SK-N-SH (cell line): ENCODE measurements at regions not wholly inside any gene's neighbourhood (a gene's known extent, or its start where the extent isn't known, plus 50 kb on each side); places are given as distances from the start of the nearest gene placed in this dataset.

Source experiments
- CTCF ChIA-PET: fragments of 300-600, 350-600 bp; formaldehyde crosslinking; extraction: SDS; loops from one replicate; lab custom pipeline; 2021; lab: Yijun Ruan, JAX
- POLR2A ChIA-PET: fragments of 350-600 bp; sonication (Branson Sonifier 250); formaldehyde crosslinking; extraction: SDS; loops from one replicate; lab custom pipeline; 2020; ENCODE audit warnings: antibody characterized with exemption, inconsistent platforms; lab: Yijun Ruan, JAX
- DNase-seq: peaks from one replicate; pipeline ENCODE4 v3.0.0; 2012
- H2AFZ ChIP-seq: fragments of 200-600 bp; sonication (generic); 2 replicates; pipeline ENCODE4 v1.8.1; 2016; ENCODE audit warnings: antibody characterized with exemption, mild to moderate bottlenecking, low read depth
- H3F3A ChIP-seq: fragments of 200-600 bp; sonication (generic); replicated peaks from 2 replicates; pipeline ENCODE3; 2016; ENCODE audit warnings: antibody characterized with exemption, mild to moderate bottlenecking; ENCODE audit not compliant: insufficient read depth
- H3K27ac ChIP-seq, 2 experiments: fragments of 200-500 bp in 1 of 2; fragments of 200-600 bp in 1 of 2; sonication (Bioruptor generic) in 1 of 2; sonication (generic), shearing (Covaris generic) in 1 of 2; 2 replicates each; pipeline versions ENCODE4 v1.5.1 to v1.6.1; 2014 to 2016; ENCODE audit warnings: low read depth in 2 of 2, inconsistent platforms in 1 of 2, low read length in 1 of 2, mild to moderate bottlenecking in 1 of 2, mixed read lengths in 1 of 2
- H3K27me3 ChIP-seq: fragments of 200-600 bp; sonication (generic), shearing (Covaris generic); 2 replicates; pipeline ENCODE4 v1.6.1; 2016; ENCODE audit warnings: mixed run types; ENCODE audit not compliant: insufficient read depth
- H3K36me3 ChIP-seq, 2 experiments: fragments of 200-500 bp in 1 of 2; fragments of 200-600 bp in 1 of 2; sonication (Bioruptor generic) in 1 of 2; sonication (generic) in 1 of 2; replicated peaks in 1 of 2; 2 replicates each; pipeline versions ENCODE3 to v1.5.1; 2014 to 2016; ENCODE audit warnings: low read length in 1 of 2, mild to moderate bottlenecking in 1 of 2; ENCODE audit not compliant: insufficient read depth in 2 of 2, control insufficient read depth in 1 of 2
- H3K4me1 ChIP-seq, 2 experiments: fragments of 200-500 bp in 1 of 2; fragments of 200-600 bp in 1 of 2; sonication (Bioruptor generic) in 1 of 2; sonication (generic), shearing (Covaris generic) in 1 of 2; 2 replicates each; pipeline versions ENCODE4 v1.5.1 to v1.6.1; 2014 to 2016; ENCODE audit warnings: low read depth in 1 of 2, low read length in 1 of 2, mixed run types in 1 of 2; ENCODE audit not compliant: insufficient read depth in 2 of 2, control insufficient read depth in 1 of 2
- H3K4me2 ChIP-seq: fragments of 200-600 bp; sonication (generic), shearing (Covaris generic); 2 replicates; pipeline ENCODE4 v1.6.1; 2017; ENCODE audit warnings: mixed run types
- H3K4me3 ChIP-seq, 2 experiments: fragments of 200-500 bp in 1 of 2; fragments of 200-600 bp in 1 of 2; sonication (Bioruptor generic) in 1 of 2; sonication (generic), shearing (Covaris generic) in 1 of 2; 2 replicates each; pipeline versions ENCODE4 v1.5.1 to v1.8.1; 2014 to 2016; ENCODE audit warnings: low read depth in 2 of 2, inconsistent platforms in 1 of 2, low read length in 1 of 2, mild to moderate bottlenecking in 1 of 2, mixed read lengths in 1 of 2, moderate library complexity in 1 of 2
- H3K79me2 ChIP-seq: fragments of 200-600 bp; sonication (generic); 2 replicates; pipeline ENCODE4 v1.8.1; 2017; ENCODE audit warnings: mild to moderate bottlenecking; ENCODE audit not compliant: insufficient read depth
- H3K9ac ChIP-seq: fragments of 200-600 bp; sonication (generic); 2 replicates; pipeline ENCODE4 v1.6.1; 2017; ENCODE audit warnings: mixed run types
- H3K9me2 ChIP-seq: fragments of 200-600 bp; sonication (generic); 2 replicates; pipeline ENCODE4 v1.6.1; 2017; ENCODE audit warnings: mixed run types
- H3K9me3 ChIP-seq: fragments of 200-600 bp; sonication (generic); 2 replicates; pipeline ENCODE4 v1.6.1; 2017; ENCODE audit warnings: mixed run types, mild to moderate bottlenecking, moderate library complexity
- H4K20me1 ChIP-seq: fragments of 200-600 bp; sonication (generic); 2 replicates; pipeline ENCODE4 v1.6.1; 2017; ENCODE audit warnings: mild to moderate bottlenecking, mixed run types; ENCODE audit not compliant: insufficient read depth
- CHD2 ChIP-seq: fragments of 150-350 bp; IDR thresholded peaks from 2 replicates; pipeline ENCODE4 v1.6.1; 2018; ENCODE audit warnings: low read length; ENCODE audit not compliant: partially characterized antibody
- ELF1 ChIP-seq: IDR thresholded peaks from 2 replicates; pipeline ENCODE4 v1.4.0; 2012
- EP300 ChIP-seq, 2 experiments: IDR thresholded peaks; 2 replicates each; pipeline versions ENCODE4 v1.4.0 to v1.6.1; 2012; ENCODE audit warnings: borderline replicate concordance in 1 of 2, low read depth in 1 of 2, low read length in 1 of 2
- EZH2phosphoT487 ChIP-seq: fragments of 200-600 bp; sonication (generic); IDR thresholded peaks from 2 replicates; pipeline ENCODE4 v1.6.1; 2017; ENCODE audit warnings: low read depth, mixed run types, mild to moderate bottlenecking, antibody characterized with exemption, moderate library complexity, borderline replicate concordance
- FOSL2 ChIP-seq: IDR thresholded peaks from 2 replicates; pipeline ENCODE4 v1.4.0; 2012; ENCODE audit warnings: low read depth, mild to moderate bottlenecking, moderate library complexity, borderline replicate concordance
- FOXM1 ChIP-seq: IDR thresholded peaks from 2 replicates; pipeline ENCODE4 v1.4.0; 2012; ENCODE audit warnings: low read depth, mild to moderate bottlenecking
- GATA2 ChIP-seq: sonication (generic); formaldehyde crosslinking; IDR thresholded peaks from 2 replicates; pipeline ENCODE4 v1.5.0; 2020; ENCODE audit warnings: mild to moderate bottlenecking, missing genetic modification reagents
- MEF2A ChIP-seq: IDR thresholded peaks from 2 replicates; pipeline ENCODE4 v1.4.0; 2012; ENCODE audit warnings: low read depth, borderline replicate concordance
- NFIC ChIP-seq: IDR thresholded peaks from 2 replicates; pipeline ENCODE4 v1.4.0; 2012; ENCODE audit warnings: borderline replicate concordance
- NRF1 ChIP-seq: IDR thresholded peaks from 2 replicates; pipeline ENCODE4 v1.6.1; 2012; ENCODE audit warnings: low read depth, mild to moderate bottlenecking, low read length
- RAD21 ChIP-seq: IDR thresholded peaks from 2 replicates; pipeline ENCODE4 v1.6.1; 2012; ENCODE audit warnings: mild to moderate bottlenecking, low read length
- RCOR1 ChIP-seq: fragments of 150-350 bp; IDR thresholded peaks from 2 replicates; pipeline ENCODE4 v1.6.1; 2017; ENCODE audit warnings: antibody characterized with exemption, low read length
- RXRA ChIP-seq: IDR thresholded peaks from 2 replicates; pipeline ENCODE4 v1.4.0; 2012; ENCODE audit warnings: low read depth, mild to moderate bottlenecking, borderline replicate concordance
- TAF1 ChIP-seq: IDR thresholded peaks from 2 replicates; pipeline ENCODE4 v1.6.1; 2012; ENCODE audit warnings: low read depth, mild to moderate bottlenecking, low read length, moderate library complexity, borderline replicate concordance
- TCF12 ChIP-seq: IDR thresholded peaks from 2 replicates; pipeline ENCODE4 v1.4.0; 2012
- WGBS: methylation state at CpG from one replicate; pipeline ENCODE4 v1.1.6; 2017; ENCODE audit warnings: low lambda C conversion rate; 5-methylcytosine and 5-hydroxymethylcytosine counted together
- TF ChIP-seq, protein P1 (sequence below): fragments of 150-350 bp; IDR thresholded peaks from 2 replicates; pipeline ENCODE4 v1.6.1; 2016; ENCODE audit warnings: mild to moderate bottlenecking, low read depth, low read length
- TF ChIP-seq, protein P2 (sequence below): IDR thresholded peaks from 2 replicates; pipeline ENCODE4 v1.4.0; 2012; ENCODE audit warnings: low read depth, borderline replicate concordance
- TF ChIP-seq, protein P3 (sequence below): IDR thresholded peaks from 2 replicates; pipeline ENCODE4; 2012
- TF ChIP-seq, protein P4 (sequence below): fragments of 200-600 bp; sonication (generic); IDR thresholded peaks from 2 replicates; pipeline ENCODE4 v1.6.1; 2017; ENCODE audit warnings: antibody characterized with exemption, mild to moderate bottlenecking, moderate library complexity

DNA sequence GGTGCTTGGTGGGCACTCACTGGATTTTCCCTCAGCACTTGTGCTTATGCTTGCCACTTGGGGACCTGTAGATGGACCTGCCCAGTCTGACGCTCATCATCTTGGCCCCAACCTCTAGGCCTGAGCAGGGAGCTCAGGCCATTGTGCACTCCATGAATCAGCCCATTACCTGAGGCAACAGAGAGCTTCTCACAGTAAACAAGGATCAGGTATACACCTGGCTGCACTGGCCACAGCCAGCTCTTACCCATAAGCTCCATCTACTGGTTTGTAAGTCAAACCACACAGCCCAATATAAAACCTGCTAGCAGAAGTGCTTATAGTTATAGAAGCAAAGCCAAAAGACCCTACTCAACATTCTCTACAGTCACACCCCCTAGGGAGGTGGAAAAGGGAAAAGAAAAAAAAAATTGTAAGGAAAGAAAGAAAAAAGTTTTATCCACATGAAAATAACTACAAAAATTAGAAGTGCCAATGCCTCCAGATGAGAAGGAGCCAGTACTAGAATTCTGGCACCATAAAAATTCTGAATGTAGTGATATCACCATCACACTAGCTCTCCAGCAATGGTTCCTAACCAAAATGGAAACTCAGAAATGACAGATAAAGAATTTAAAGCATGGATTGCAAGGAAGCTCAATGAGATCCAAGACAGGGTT, 87.8 kb upstream of the CDH5 start:
- POLR2A ChIA-PET = no interaction called here
- TF ChIP-seq RXRA (no peak), TAF1 (no peak), ELF1 (no peak), MEF2A (no peak), EZH2phosphoT487 (no peak), GATA2 (CRISPR knock-in tag) (no peak)
- TF ChIP-seq, protein P1, sequence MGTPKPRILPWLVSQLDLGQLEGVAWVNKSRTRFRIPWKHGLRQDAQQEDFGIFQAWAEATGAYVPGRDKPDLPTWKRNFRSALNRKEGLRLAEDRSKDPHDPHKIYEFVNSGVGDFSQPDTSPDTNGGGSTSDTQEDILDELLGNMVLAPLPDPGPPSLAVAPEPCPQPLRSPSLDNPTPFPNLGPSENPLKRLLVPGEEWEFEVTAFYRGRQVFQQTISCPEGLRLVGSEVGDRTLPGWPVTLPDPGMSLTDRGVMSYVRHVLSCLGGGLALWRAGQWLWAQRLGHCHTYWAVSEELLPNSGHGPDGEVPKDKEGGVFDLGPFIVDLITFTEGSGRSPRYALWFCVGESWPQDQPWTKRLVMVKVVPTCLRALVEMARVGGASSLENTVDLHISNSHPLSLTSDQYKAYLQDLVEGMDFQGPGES = no peak
- TF ChIP-seq, all 33 proteins: peak for 0
- CTCF ChIA-PET = interaction anchor here (1.2 to 4.1 kb wide), 2 partner anchors 9 to 65 kb away, joined by 3 to 40 read pairs; no protein-coding TSS in a partner anchor
- H3K9me3 ChIP-seq = no peaks in the 10 kb centered on the region
- H3K27me3 ChIP-seq = no peaks in the 10 kb centered on the region
- no peaks in the 10 kb centered on the region for H4K20me1 ChIP-seq
- H3K79me2 ChIP-seq = no peaks in the 10 kb centered on the region
- H3K36me3 ChIP-seq = no peaks in the 10 kb centered on the region
- H3K4me1 ChIP-seq = no peaks in the 10 kb centered on the region; a peak in 1 of 4 replicates
- H3K9ac ChIP-seq = no peak overlapping the region
- no peak overlapping the region for H3K4me3 ChIP-seq
- no peak overlapping the region for H3K27ac ChIP-seq
- no peaks in the 10 kb centered on the region for H3F3A ChIP-seq
- no CpG with 5 or more reads among the region's 1 CpG for WGBS
- H2AFZ ChIP-seq = no peak overlapping the region
- no peak for DNase-seq
- no peak overlapping the region for H3K4me2 ChIP-seq
- no peaks in the 10 kb centered on the region for H3K9me2 ChIP-seq

DNA sequence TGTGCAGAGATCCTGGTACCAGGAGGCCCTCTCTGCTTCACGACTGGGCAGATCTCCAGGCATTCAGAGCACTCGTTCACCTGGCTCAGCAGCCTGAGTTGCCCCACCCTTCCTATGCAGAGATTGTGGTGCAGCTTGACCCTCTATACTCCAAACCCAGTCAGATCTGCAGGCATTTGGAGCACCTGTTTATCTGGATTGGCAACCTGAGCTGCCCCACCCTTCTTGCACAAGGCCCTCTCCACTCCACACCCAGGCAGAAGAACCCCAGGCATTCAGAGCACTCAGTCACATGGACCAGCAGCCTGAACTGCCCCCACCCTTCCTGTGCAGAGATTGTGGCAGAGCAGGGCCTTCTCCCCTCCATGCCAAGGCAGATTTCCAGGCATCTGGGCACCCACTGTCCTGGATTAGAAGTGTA, 88.4 kb upstream of the CDH5 start:
- no peaks in the 10 kb centered on the region for H3F3A ChIP-seq
- H3K79me2 ChIP-seq = no peaks in the 10 kb centered on the region
- no peak overlapping the region for H3K4me3 ChIP-seq
- H4K20me1 ChIP-seq = no peaks in the 10 kb centered on the region
- H3K9me3 ChIP-seq = no peaks in the 10 kb centered on the region
- no peaks in the 10 kb centered on the region for H3K9me2 ChIP-seq
- H3K27ac ChIP-seq = no peak overlapping the region
- H3K4me1 ChIP-seq = no peaks in the 10 kb centered on the region; a peak in 1 of 4 replicates
- no peaks in the 10 kb centered on the region for H3K36me3 ChIP-seq
- H3K4me2 ChIP-seq = no peak overlapping the region
- CTCF ChIA-PET = interaction anchor here (0.6 to 4.1 kb wide), 2 partner anchors 9 to 65 kb away, joined by 3 to 40 read pairs; no protein-coding TSS in a partner anchor
- no CpG with 5 or more reads among the region's 2 CpGs for WGBS
- DNase-seq = no peak
- no peaks in the 10 kb centered on the region for H3K27me3 ChIP-seq
- no peak overlapping the region for H2AFZ ChIP-seq
- H3K9ac ChIP-seq = no peak overlapping the region
- POLR2A ChIA-PET = no interaction called here
- TF ChIP-seq FOXM1 (no peak), ELF1 (no peak), RCOR1 (no peak), CHD2 (no peak), EP300 (IDR thresholded peaks at IDR 0.05; ENCODE audit: borderline replicate concordance in 1 of 2, low read depth in 1 of 2, low read length in 1 of 2) (no peak), NFIC (no peak), TCF12 (no peak), TAF1 (no peak), MEF2A (no peak), RAD21 (no peak), FOSL2 (no peak), NRF1 (no peak)
- TF ChIP-seq, protein P2, sequence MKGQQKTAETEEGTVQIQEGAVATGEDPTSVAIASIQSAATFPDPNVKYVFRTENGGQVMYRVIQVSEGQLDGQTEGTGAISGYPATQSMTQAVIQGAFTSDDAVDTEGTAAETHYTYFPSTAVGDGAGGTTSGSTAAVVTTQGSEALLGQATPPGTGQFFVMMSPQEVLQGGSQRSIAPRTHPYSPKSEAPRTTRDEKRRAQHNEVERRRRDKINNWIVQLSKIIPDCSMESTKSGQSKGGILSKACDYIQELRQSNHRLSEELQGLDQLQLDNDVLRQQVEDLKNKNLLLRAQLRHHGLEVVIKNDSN = no peak
- TF ChIP-seq, protein P3, sequence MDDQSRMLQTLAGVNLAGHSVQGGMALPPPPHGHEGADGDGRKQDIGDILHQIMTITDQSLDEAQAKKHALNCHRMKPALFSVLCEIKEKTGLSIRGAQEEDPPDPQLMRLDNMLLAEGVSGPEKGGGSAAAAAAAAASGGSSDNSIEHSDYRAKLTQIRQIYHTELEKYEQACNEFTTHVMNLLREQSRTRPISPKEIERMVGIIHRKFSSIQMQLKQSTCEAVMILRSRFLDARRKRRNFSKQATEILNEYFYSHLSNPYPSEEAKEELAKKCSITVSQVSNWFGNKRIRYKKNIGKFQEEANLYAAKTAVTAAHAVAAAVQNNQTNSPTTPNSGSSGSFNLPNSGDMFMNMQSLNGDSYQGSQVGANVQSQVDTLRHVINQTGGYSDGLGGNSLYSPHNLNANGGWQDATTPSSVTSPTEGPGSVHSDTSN = no peak
- TF ChIP-seq, protein P4, sequence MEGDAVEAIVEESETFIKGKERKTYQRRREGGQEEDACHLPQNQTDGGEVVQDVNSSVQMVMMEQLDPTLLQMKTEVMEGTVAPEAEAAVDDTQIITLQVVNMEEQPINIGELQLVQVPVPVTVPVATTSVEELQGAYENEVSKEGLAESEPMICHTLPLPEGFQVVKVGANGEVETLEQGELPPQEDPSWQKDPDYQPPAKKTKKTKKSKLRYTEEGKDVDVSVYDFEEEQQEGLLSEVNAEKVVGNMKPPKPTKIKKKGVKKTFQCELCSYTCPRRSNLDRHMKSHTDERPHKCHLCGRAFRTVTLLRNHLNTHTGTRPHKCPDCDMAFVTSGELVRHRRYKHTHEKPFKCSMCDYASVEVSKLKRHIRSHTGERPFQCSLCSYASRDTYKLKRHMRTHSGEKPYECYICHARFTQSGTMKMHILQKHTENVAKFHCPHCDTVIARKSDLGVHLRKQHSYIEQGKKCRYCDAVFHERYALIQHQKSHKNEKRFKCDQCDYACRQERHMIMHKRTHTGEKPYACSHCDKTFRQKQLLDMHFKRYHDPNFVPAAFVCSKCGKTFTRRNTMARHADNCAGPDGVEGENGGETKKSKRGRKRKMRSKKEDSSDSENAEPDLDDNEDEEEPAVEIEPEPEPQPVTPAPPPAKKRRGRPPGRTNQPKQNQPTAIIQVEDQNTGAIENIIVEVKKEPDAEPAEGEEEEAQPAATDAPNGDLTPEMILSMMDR = no peak
- TF ChIP-seq, protein P1 = no peak
